KMS-11 (cell line): ENCODE measurements at regions not wholly inside any gene's neighbourhood (a gene's known extent, or its start where the extent isn't known, plus 50 kb on each side); places are given as distances from the start of the nearest gene placed in this dataset.

ENCODE experiments used
- H2AFZ ChIP-seq: fragments of 200-600 bp; sonication (generic); 2 replicates; pipeline ENCODE4 v1.6.1; 2016; ENCODE audit warnings: antibody characterized with exemption, mixed run types, low read depth
- H3K27ac ChIP-seq: fragments of 200-600 bp; sonication (generic); 2 replicates; pipeline ENCODE4 v1.6.1; 2016; ENCODE audit warnings: mild to moderate bottlenecking, mixed run types
- H3K27me3 ChIP-seq: fragments of 200-600 bp; sonication (generic); 2 replicates; pipeline ENCODE4 v1.6.1; 2017; ENCODE audit warnings: mild to moderate bottlenecking, low read depth, mixed run types, moderate library complexity; ENCODE audit not compliant: insufficient read depth
- H3K36me3 ChIP-seq: fragments of 200-600 bp; sonication (generic); 2 replicates; pipeline ENCODE4 v1.6.1; 2017; ENCODE audit warnings: mild to moderate bottlenecking, mixed run types; ENCODE audit not compliant: insufficient read depth
- H3K4me1 ChIP-seq: fragments of 200-600 bp; sonication (generic); 2 replicates; pipeline ENCODE4 v1.6.1; 2016; ENCODE audit warnings: mild to moderate bottlenecking, low read depth, mixed run types; ENCODE audit not compliant: poor library complexity, severe bottlenecking
- H3K4me2 ChIP-seq: fragments of 200-600 bp; sonication (generic); 2 replicates; pipeline ENCODE4 v1.7.0; 2016; ENCODE audit warnings: mild to moderate bottlenecking, mixed run types
- H3K4me3 ChIP-seq: fragments of 200-600 bp; sonication (generic); IDR thresholded peaks from 2 replicates; pipeline ENCODE4 v1.6.1; 2017; ENCODE audit warnings: low read depth, low read length, mixed read lengths; ENCODE audit not compliant: insufficient read depth
- H3K79me2 ChIP-seq: fragments of 200-600 bp; sonication (generic); 2 replicates; pipeline ENCODE4 v1.6.1; 2016; ENCODE audit warnings: low read depth, mixed run types; ENCODE audit not compliant: insufficient read depth
- H3K9ac ChIP-seq: fragments of 200-600 bp; sonication (generic); 2 replicates; pipeline ENCODE4 v1.6.1; 2016; ENCODE audit warnings: mild to moderate bottlenecking, mixed run types
- H4K20me1 ChIP-seq: fragments of 200-600 bp; sonication (generic); 2 replicates; pipeline ENCODE4 v1.6.1; 2016; ENCODE audit warnings: mild to moderate bottlenecking, mixed run types; ENCODE audit not compliant: insufficient read depth
- CTCF ChIP-seq: fragments of 200-600 bp; sonication (generic); conservative IDR thresholded peaks from 2 replicates; pipeline ENCODE4 v1.6.1; 2017; ENCODE audit warnings: low read depth, mild to moderate bottlenecking, antibody characterized with exemption, low read length, moderate library complexity, mixed read lengths

- H4K20me1 ChIP-seq, result no peaks in the 10 kb centered on the region
- H3K36me3 ChIP-seq, result no peaks in the 10 kb centered on the region
- no peak overlapping the region for H2AFZ ChIP-seq
- H3K4me2 ChIP-seq, result no peak overlapping the region
- no peaks in the 10 kb centered on the region for H3K27me3 ChIP-seq
- H3K4me1 ChIP-seq, result no peaks in the 10 kb centered on the region
- no peaks in the 10 kb centered on the region for H3K79me2 ChIP-seq
- no peak overlapping the region for H3K27ac ChIP-seq
- TF ChIP-seq CTCF, result no peak
- H3K4me3 ChIP-seq, result no peak overlapping the region
- H3K9ac ChIP-seq, result no peak overlapping the region
These were observed 216.3 kb upstream of the PSMD7 start for GRCh38 chr16:74080311-74080710.

- Histone ChIP-seq H3K9ac (no peak overlapping the region), H3K36me3 (no peaks in the 10 kb centered on the region), H3K4me2 (no peak overlapping the region), H3K4me3 (no peak overlapping the region), H3K27me3 (no peaks in the 10 kb centered on the region), H3K27ac (no peak overlapping the region), H4K20me1 (no peaks in the 10 kb centered on the region), H2AFZ (no peak overlapping the region), H3K79me2 (no peaks in the 10 kb centered on the region), H3K4me1 (no peaks in the 10 kb centered on the region)
- TF ChIP-seq CTCF, result no peak
These were observed 217.4 kb upstream of the PSMD7 start for GRCh38 chr16:74079232-74079586.

- Histone ChIP-seq H2AFZ (no peak overlapping the region), H3K27ac (no peak overlapping the region), H3K9ac (no peak overlapping the region), H4K20me1 (no peaks in the 10 kb centered on the region), H3K4me2 (no peak overlapping the region), H3K27me3 (no peaks in the 10 kb centered on the region), H3K36me3 (no peaks in the 10 kb centered on the region), H3K4me1 (no peaks in the 10 kb centered on the region), H3K4me3 (no peak overlapping the region), H3K79me2 (no peaks in the 10 kb centered on the region)
- no peak for TF ChIP-seq CTCF
These were observed 217.9 kb upstream of the PSMD7 start for GRCh38 chr16:74078511-74079231.

- H3K27ac ChIP-seq, result no peak overlapping the region
- H3K4me1 ChIP-seq, result no peaks in the 10 kb centered on the region
- no peaks in the 10 kb centered on the region for H3K79me2 ChIP-seq
- no peak overlapping the region for H3K9ac ChIP-seq
- H3K36me3 ChIP-seq, result no peaks in the 10 kb centered on the region
- no peaks in the 10 kb centered on the region for H3K27me3 ChIP-seq
- H4K20me1 ChIP-seq, result no peaks in the 10 kb centered on the region
- TF ChIP-seq CTCF, result no peak
- no peak overlapping the region for H3K4me2 ChIP-seq
- no peak overlapping the region for H3K4me3 ChIP-seq
- no peak overlapping the region for H2AFZ ChIP-seq
These were observed 220.0 kb upstream of the PSMD7 start for GRCh38 chr16:74076568-74076967.
